Endothelial cell of umbilical vein (primary cell): ENCODE measurements at regions not wholly inside any gene's neighbourhood (a gene's known extent, or its start where the extent isn't known, plus 50 kb on each side); places are given as distances from the start of the nearest gene placed in this dataset.

Experiments
- BruUV-seq: library from RNA; stranded (reverse); fragments of 400-500 nt; replicated peaks from 2 replicates; lab custom pipeline; 2021; lab: Mats Ljungman, UMichigan
- CTCF ChIA-PET: fragments of 300-600, 350-600 bp; sonication (Branson Sonifier 250); formaldehyde crosslinking; loops from one replicate; lab custom pipeline; 2021; ENCODE audit warnings: antibody characterized with exemption, inconsistent platforms; lab: Charles Lee
- POLR2A ChIA-PET: fragments of 300-600, 350-600 bp; sonication (Branson Sonifier 250); formaldehyde crosslinking; loops from one replicate; lab custom pipeline; 2021; ENCODE audit warnings: antibody characterized with exemption, inconsistent platforms; lab: Charles Lee
- DNase-seq: peaks from one replicate; pipeline ENCODE4 v3.0.0-alpha.2; 2011; ENCODE audit warnings: low read depth, low spot score
- FAIRE-seq: peaks from 2 replicates; lab custom pipeline; 2011; peaks lifted over from hg19 to GRCh38; lab: Jason Lieb, UNC
- H2AFZ ChIP-seq: 2 replicates; pipeline ENCODE4 v1.6.0; 2012; ENCODE audit warnings: low read depth, low read length, control low read depth, inconsistent platforms
- H3K27ac ChIP-seq: 2 replicates; pipeline ENCODE4 v1.5.1; 2011; ENCODE audit warnings: low read depth, mild to moderate bottlenecking, control low read depth, low read length, moderate library complexity; ENCODE audit not compliant: insufficient read depth
- H3K27me3 ChIP-seq, 2 experiments: 2 replicates each; pipeline versions ENCODE4 v1.6.0 to v1.6.1; 2011; ENCODE audit warnings: low read length in 2 of 2, mixed read lengths in 1 of 2; ENCODE audit not compliant: control insufficient read depth in 2 of 2, insufficient read depth in 2 of 2
- H3K36me3 ChIP-seq, 2 experiments: 2 replicates in 1 of 2; 3 replicates in 1 of 2; pipeline ENCODE4 v1.5.1; 2011; ENCODE audit warnings: low read length in 2 of 2, mild to moderate bottlenecking in 1 of 2, moderate library complexity in 1 of 2; ENCODE audit not compliant: control insufficient read depth in 2 of 2, insufficient read depth in 2 of 2; ENCODE audit errors: extremely low read depth in 1 of 2
- H3K4me1 ChIP-seq: 3 replicates; pipeline ENCODE4 v1.5.1; 2011; ENCODE audit warnings: mild to moderate bottlenecking, low read length; ENCODE audit not compliant: control insufficient read depth, insufficient read depth; ENCODE audit errors: extremely low read depth
- H3K4me2 ChIP-seq: 2 replicates; pipeline ENCODE4 v1.6.1; 2011; ENCODE audit warnings: low read length, control low read depth, mixed read lengths; ENCODE audit not compliant: insufficient read depth
- H3K4me3 ChIP-seq, 3 experiments: fragments of 200-600 bp in 1 of 3; sonication (generic), shearing (Covaris generic) in 1 of 3; replicated peaks in 1 of 3; 2 replicates each; pipeline ENCODE4 v1.5.1; 2011 to 2016; ENCODE audit warnings: control low read depth in 3 of 3, low read length in 3 of 3, mild to moderate bottlenecking in 2 of 3, inconsistent platforms in 1 of 3, low read depth in 1 of 3, moderate library complexity in 1 of 3; ENCODE audit not compliant: insufficient read depth in 1 of 3
- H3K79me2 ChIP-seq: 2 replicates; pipeline ENCODE4 v1.6.0; 2012; ENCODE audit warnings: low read length, inconsistent platforms; ENCODE audit not compliant: control insufficient read depth, insufficient read depth
- H3K9ac ChIP-seq: replicated peaks from 2 replicates; pipeline ENCODE3; 2011; ENCODE audit warnings: low read length, control low read depth; ENCODE audit not compliant: insufficient read depth; ENCODE audit errors: extremely low read depth
- H3K9me1 ChIP-seq: replicated peaks from 3 replicates; pipeline ENCODE4 v1.6.0; 2011; ENCODE audit warnings: mild to moderate bottlenecking, low read length; ENCODE audit not compliant: control insufficient read depth, insufficient read depth; ENCODE audit errors: extremely low read depth
- H3K9me3 ChIP-seq: replicated peaks from 2 replicates; pipeline ENCODE4 v1.5.1; 2012; ENCODE audit warnings: low read length, inconsistent platforms; ENCODE audit not compliant: control insufficient read depth, insufficient read depth
- H4K20me1 ChIP-seq: replicated peaks from 2 replicates; pipeline ENCODE3; 2011; ENCODE audit warnings: mild to moderate bottlenecking, low read length; ENCODE audit not compliant: control insufficient read depth, insufficient read depth; ENCODE audit errors: extremely low read depth
- CTCF ChIP-seq, 2 donors: IDR thresholded peaks; 1 replicate in 1 of 2; 2 replicates in 1 of 2; pipeline ENCODE4 v1.5.1; 2011; ENCODE audit warnings: low read length in 2 of 2, mild to moderate bottlenecking in 2 of 2, moderate library complexity in 2 of 2, control low read depth in 1 of 2, inconsistent platforms in 1 of 2, low read depth in 1 of 2; ENCODE audit not compliant: insufficient read depth in 1 of 2; ENCODE audit errors: extremely low read depth in 1 of 2
- EZH2 ChIP-seq: IDR thresholded peaks from 2 replicates; pipeline ENCODE4 v1.6.1; 2012; ENCODE audit warnings: borderline replicate concordance, low read depth, mild to moderate bottlenecking, moderate library complexity, low read length, inconsistent platforms; ENCODE audit not compliant: severe bottlenecking
- FOS ChIP-seq: IDR thresholded peaks from 2 replicates; pipeline ENCODE4 v1.6.1; 2011; ENCODE audit warnings: mild to moderate bottlenecking, low read length, moderate library complexity, borderline replicate concordance; ENCODE audit not compliant: insufficient read depth
- GATA2 ChIP-seq: IDR thresholded peaks from 2 replicates; pipeline ENCODE4 v1.7.0; 2011; ENCODE audit warnings: low read depth, mild to moderate bottlenecking, moderate library complexity, mixed read lengths, low read length; ENCODE audit not compliant: insufficient read length, insufficient read depth
- JUN ChIP-seq: IDR thresholded peaks from 2 replicates; pipeline ENCODE4 v1.6.1; 2011; ENCODE audit warnings: borderline replicate concordance, low read depth; ENCODE audit not compliant: insufficient read length, insufficient read depth
- MYC ChIP-seq: IDR thresholded peaks from one replicate; pipeline ENCODE4 v1.6.1; 2011; ENCODE audit warnings: mild to moderate bottlenecking, low read depth, low read length
- POLR2A ChIP-seq: IDR thresholded peaks from 2 replicates; pipeline ENCODE4 v1.6.1; 2012; ENCODE audit warnings: low read depth, mild to moderate bottlenecking, control low read depth, low read length
- POLR2AphosphoS5 ChIP-seq: IDR thresholded peaks from 2 replicates; pipeline ENCODE4 v1.6.1; 2012; ENCODE audit warnings: low read depth, mild to moderate bottlenecking, control low read depth, low read length, moderate library complexity; ENCODE audit not compliant: insufficient read depth
- dilution Hi-C: fragments of 300-500 bp; cut with MboI; formaldehyde crosslinking; loops from one replicate; pipeline ENCODE4 v1.15.0; 2019; ENCODE audit warnings: low sequenced_read_pairs; ENCODE audit not compliant: extremely low pct_ligation_motif_present
- intact Hi-C: fragments of 100-400 bp; cut with micrococcal nuclease; formaldehyde crosslinking; loops from one replicate; pipeline ENCODE4 v1.10.0; 2022
- TF ChIP-seq, protein P1 (sequence below): IDR thresholded peaks from 2 replicates; pipeline ENCODE4 v1.6.1; 2011; ENCODE audit not compliant: insufficient read depth, insufficient read length

GRCh38 chr7:68015122-68015977 is 1018.7 kb downstream of the TYW1 start:
- H3K4me3 ChIP-seq = no peak overlapping the region
- H3K9ac ChIP-seq = no peak overlapping the region
- H3K9me1 ChIP-seq = no peaks in the 10 kb centered on the region
- TF ChIP-seq POLR2AphosphoS5 = no peak
- TF ChIP-seq JUN = no peak
- no peak for TF ChIP-seq FOS
- TF ChIP-seq CTCF (IDR thresholded peaks at IDR 0.05; ENCODE audit: extremely low read depth in 1 of 2, insufficient read depth in 1 of 2, low read depth in 1 of 2, low read length in 2 of 2) = no peak
- TF ChIP-seq EZH2 = no peak
- TF ChIP-seq GATA2 = no peak
- TF ChIP-seq, protein P1, sequence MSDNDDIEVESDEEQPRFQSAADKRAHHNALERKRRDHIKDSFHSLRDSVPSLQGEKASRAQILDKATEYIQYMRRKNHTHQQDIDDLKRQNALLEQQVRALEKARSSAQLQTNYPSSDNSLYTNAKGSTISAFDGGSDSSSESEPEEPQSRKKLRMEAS = no peak
- TF ChIP-seq POLR2A = no peak
- TF ChIP-seq MYC = no peak
- FAIRE-seq (no peak), DNase-seq (no peak)
- intact Hi-C loops = no loop called here
- H3K4me1 ChIP-seq = no peaks in the 10 kb centered on the region
- H3K36me3 ChIP-seq = no peaks in the 10 kb centered on the region
- ChIA-PET CTCF (no interaction called here), POLR2A (no interaction called here)
- H3K27ac ChIP-seq = no peak overlapping the region
- H3K4me2 ChIP-seq = no peak overlapping the region
- H2AFZ ChIP-seq = no peak overlapping the region
- dilution Hi-C loops = no loop called here
- H3K27me3 ChIP-seq = no peaks in the 10 kb centered on the region
- no peaks in the 10 kb centered on the region for H3K79me2 ChIP-seq
- BruUV-seq = no TSS peak
- peaks cover 7% of the 10 kb centered on the region for H3K9me3 ChIP-seq
- H4K20me1 ChIP-seq = no peaks in the 10 kb centered on the region
